Spleen (tissue), 11 donors: ENCODE measurements at regions not wholly inside any gene's neighbourhood (a gene's known extent, or its start where the extent isn't known, plus 50 kb on each side); places are given as distances from the start of the nearest gene placed in this dataset.

Experiments
- DNase-seq: peaks from one replicate; pipeline ENCODE4 v3.0.0-alpha.2; 2020
- H3K27ac ChIP-seq, 8 donors: fragments of 200-600 bp; sonication (generic) in 7 of 8; 1 replicate in 4 of 8; 2 replicates in 4 of 8; pipeline versions ENCODE4 v1.5.0 to v1.8.0; 2016 to 2021; ENCODE audit warnings: inconsistent platforms in 4 of 8, mild to moderate bottlenecking in 4 of 8, moderate library complexity in 1 of 8
- H3K27me3 ChIP-seq, 7 donors: fragments of 200-600 bp; sonication (generic) in 6 of 7; replicated peaks in 1 of 7; 1 replicate in 4 of 7; 2 replicates in 3 of 7; pipeline versions ENCODE4 v1.5.0 to v1.8.0; 2016 to 2021; ENCODE audit warnings: inconsistent platforms in 3 of 7, mild to moderate bottlenecking in 1 of 7
- H3K36me3 ChIP-seq, 6 donors: fragments of 200-600 bp; sonication (generic) in 5 of 6; 1 replicate in 4 of 6; 2 replicates in 2 of 6; pipeline versions ENCODE4 v1.5.0 to v1.8.0; 2016 to 2021; ENCODE audit warnings: inconsistent platforms in 2 of 6
- H3K4me1 ChIP-seq, 6 donors: fragments of 200-600 bp; sonication (generic) in 5 of 6; 1 replicate in 3 of 6; 2 replicates in 3 of 6; pipeline versions ENCODE4 v1.5.0 to v1.8.0; 2016 to 2021; ENCODE audit warnings: inconsistent platforms in 3 of 6
- H3K4me3 ChIP-seq, 8 donors: fragments of 200-600 bp; sonication (generic) in 7 of 8; 1 replicate in 4 of 8; 2 replicates in 4 of 8; pipeline versions ENCODE4 v1.5.0 to v1.8.0; 2016 to 2021; ENCODE audit warnings: inconsistent platforms in 4 of 8, mild to moderate bottlenecking in 4 of 8, moderate library complexity in 2 of 8
- H3K9me3 ChIP-seq, 8 donors: fragments of 200-600 bp; sonication (generic) in 7 of 8; 1 replicate in 4 of 8; 2 replicates in 4 of 8; pipeline versions ENCODE4 v1.5.0 to v1.8.0; 2016 to 2021; ENCODE audit warnings: inconsistent platforms in 4 of 8
- CTCF ChIP-seq, 11 experiments: fragments of 200-600 bp in 7 of 11; fragments of 450-650 bp in 4 of 11; sonication (generic) in 4 of 11; IDR thresholded peaks in 8 of 11; conservative IDR thresholded peaks in 3 of 11; 1 replicate in 7 of 11; 2 replicates in 4 of 11; pipeline versions ENCODE4 v1.4.0 to v1.8.0; 2016 to 2021; ENCODE audit warnings: antibody characterized with exemption in 11 of 11, inconsistent platforms in 4 of 11, mild to moderate bottlenecking in 1 of 11
- POLR2A ChIP-seq, 3 donors: fragments of 450-650 bp; IDR thresholded peaks; one replicate each; pipeline ENCODE4 v1.5.1; 2017; ENCODE audit warnings: antibody characterized with exemption in 3 of 3, mild to moderate bottlenecking in 1 of 3
- POLR2AphosphoS5 ChIP-seq, 3 donors: sonication (generic); formaldehyde crosslinking; IDR thresholded peaks; one replicate each; pipeline ENCODE4 v1.5.1; 2017; ENCODE audit warnings: antibody characterized with exemption in 3 of 3
- WGBS, 5 donors: extraction: QIAGEN DNeasy Blood & Tissue Kit in 3 of 5; methylation state at CpG; one replicate each; pipeline versions ENCODE4 v1.1.5 to v1.1.7; 2013 to 2018; 5-methylcytosine and 5-hydroxymethylcytosine counted together
- intact Hi-C: fragments of 100-400 bp; cut with DNase I; formaldehyde crosslinking; loops from one replicate; pipeline ENCODE4 v1.15.0; 2023; ENCODE audit warnings: low total_unique reads
- donor health status: healthy with polysubstance abuse.
- donor health status: DM: no; HTN: no; CAD: no; lungs with moderate emphysema.
- donor health status: DM: no; HTN: no; CAD: no.
- donor health status: Bipolar disorder and iron deficiency.
- donor health status: healthy.
- donor health status: DM: no; HTN: no; CAD: no.
- donor health status: DM: yes; HTN: yes; CAD: no.

- WGBS, 5 donors: 74 to 90% (median 81%) methylated on average over 4 of the region's 4 CpGs
- Histone ChIP-seq H3K9me3 (no peaks in the 10 kb centered on the region), H3K36me3 (no peaks in the 10 kb centered on the region), H3K27ac (no peak overlapping the region), H3K27me3 (no peaks in the 10 kb centered on the region), H3K4me1 (no peaks in the 10 kb centered on the region), H3K4me3 (no peak overlapping the region)
- TF ChIP-seq POLR2AphosphoS5 (IDR thresholded peaks at IDR 0.05) (no peak), POLR2A (IDR thresholded peaks at IDR 0.05) (no peak), CTCF (IDR thresholded peaks at IDR 0.05 in 8 of 11, conservative IDR thresholded peaks at IDR 0.05 in 3 of 11) (no peak)
- intact Hi-C loops: no loop called here
- no peak for DNase-seq
Measured at GRCh38 chr2:107094450-107094986, 208.6 kb upstream of the ST6GAL2 start.

GRCh38 chr2:107102176-107102575 lies 216.2 kb upstream of the ST6GAL2 start:
- DNase-seq: no peak
- H3K9me3 ChIP-seq: peaks cover 0 to 20% (median 13%) of the 10 kb centered on the region in 8 donors
- no peaks in the 10 kb centered on the region for H3K4me1 ChIP-seq
- H3K27me3 ChIP-seq: no peaks in the 10 kb centered on the region
- no peaks in the 10 kb centered on the region for H3K36me3 ChIP-seq
- TF ChIP-seq POLR2AphosphoS5 (IDR thresholded peaks at IDR 0.05) (no peak), POLR2A (IDR thresholded peaks at IDR 0.05) (no peak), CTCF (IDR thresholded peaks at IDR 0.05 in 8 of 11, conservative IDR thresholded peaks at IDR 0.05 in 3 of 11) (no peak)
- H3K27ac ChIP-seq: no peak overlapping the region
- 82 to 96% (median 93%) methylated on average over 8 of the region's 8 CpGs for WGBS, 5 donors
- intact Hi-C loops: no loop called here
- H3K4me3 ChIP-seq: no peak overlapping the region

DNA sequence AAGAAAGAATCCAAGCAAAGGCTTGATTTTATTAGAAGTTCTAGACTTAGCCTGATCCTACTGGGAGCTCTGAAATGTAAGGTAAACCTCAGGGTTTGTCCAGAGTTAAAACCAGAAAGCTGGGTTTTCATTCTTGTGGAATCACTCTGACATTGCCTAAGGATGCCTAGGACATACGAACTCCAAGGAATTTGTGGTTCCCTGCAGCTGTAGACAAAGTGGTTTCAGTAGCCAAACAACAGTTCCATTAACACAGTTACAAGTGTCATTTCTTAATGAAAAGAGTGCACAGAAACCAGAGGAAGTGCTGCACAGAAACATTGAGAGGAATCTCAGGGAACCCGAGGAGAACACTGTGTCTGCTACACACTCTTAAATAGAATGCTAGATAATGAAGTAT lies 221.4 kb upstream of the ST6GAL2 start:
- Histone ChIP-seq H3K4me3 (no peak overlapping the region), H3K27ac (no peak overlapping the region), H3K9me3 (peaks cover 0 to 30% (median 18%) of the 10 kb centered on the region in 8 donors), H3K36me3 (no peaks in the 10 kb centered on the region), H3K4me1 (no peaks in the 10 kb centered on the region), H3K27me3 (no peaks in the 10 kb centered on the region)
- TF ChIP-seq POLR2AphosphoS5 (IDR thresholded peaks at IDR 0.05) (no peak), POLR2A (IDR thresholded peaks at IDR 0.05) (no peak), CTCF (IDR thresholded peaks at IDR 0.05 in 8 of 11, conservative IDR thresholded peaks at IDR 0.05 in 3 of 11) (no peak)
- no peak for DNase-seq
- intact Hi-C loops: no loop called here
- WGBS, 5 donors: 49 to 76% (median 57%) methylated on average over 2 of the region's 2 CpGs

GRCh38 chr2:107108556-107108955 lies 222.6 kb upstream of the ST6GAL2 start:
- WGBS, 5 donors: 70 to 88% (median 76%) methylated on average over 2 of the region's 2 CpGs
- no peak for DNase-seq
- Histone ChIP-seq H3K36me3 (no peaks in the 10 kb centered on the region), H3K27me3 (no peaks in the 10 kb centered on the region), H3K27ac (no peak overlapping the region), H3K9me3 (peaks cover 0 to 28% (median 18%) of the 10 kb centered on the region in 8 donors), H3K4me3 (no peak overlapping the region), H3K4me1 (no peaks in the 10 kb centered on the region)
- TF ChIP-seq CTCF (IDR thresholded peaks at IDR 0.05 in 8 of 11, conservative IDR thresholded peaks at IDR 0.05 in 3 of 11) (no peak), POLR2A (IDR thresholded peaks at IDR 0.05) (no peak), POLR2AphosphoS5 (IDR thresholded peaks at IDR 0.05) (no peak)
- intact Hi-C loops: no loop called here
